Omental fat pad (tissue), 3 donors: ENCODE measurements at regions not wholly inside any gene's neighbourhood (a gene's known extent, or its start where the extent isn't known, plus 50 kb on each side); places are given as distances from the start of the nearest gene placed in this dataset.

Source experiments
- ATAC-seq: fragments of 150-250 bp; one replicate; pipeline ENCODE4 v1.9.1; 2016; ENCODE audit warnings: mild to moderate bottlenecking, moderate library complexity; ENCODE audit not compliant: low FRiP score
- DNase-seq: peaks from one replicate; pipeline ENCODE4 v3.0.0-alpha.2; 2019; ENCODE audit warnings: low spot score
- CTCF ChIP-seq, 3 donors: fragments of 450-650 bp; IDR thresholded peaks; one replicate each; pipeline ENCODE4 v1.5.1; 2016 to 2017; ENCODE audit warnings: antibody characterized with exemption in 3 of 3, mild to moderate bottlenecking in 3 of 3, moderate library complexity in 2 of 3

- no peak for ATAC-seq
- TF ChIP-seq CTCF (IDR thresholded peaks at IDR 0.05), result no peak
- DNase-seq, result no peak
Measured at GRCh38 chr3:64803469-64803868, 115.7 kb upstream of the ADAMTS9 start.

GRCh38 chr3:64802460-64802859, 114.7 kb upstream of the ADAMTS9 start:
- no peak for DNase-seq
- no peak for ATAC-seq
- TF ChIP-seq CTCF (IDR thresholded peaks at IDR 0.05), result no peak

GRCh38 chr3:64801856-64802255, 114.1 kb upstream of the ADAMTS9 start:
- ATAC-seq (no peak), DNase-seq (no peak)
- no peak for TF ChIP-seq CTCF (IDR thresholded peaks at IDR 0.05)

GRCh38 chr3:64799606-64800005, 111.8 kb upstream of the ADAMTS9 start:
- no peak for TF ChIP-seq CTCF (IDR thresholded peaks at IDR 0.05)
- ATAC-seq, result no peak
- DNase-seq, result no peak

GRCh38 chr3:64798316-64798715, 110.5 kb upstream of the ADAMTS9 start:
- ATAC-seq (no peak), DNase-seq (no peak)
- no peak for TF ChIP-seq CTCF (IDR thresholded peaks at IDR 0.05)

- TF ChIP-seq CTCF (IDR thresholded peaks at IDR 0.05), result no peak
- ATAC-seq (no peak), DNase-seq (no peak)
Measured at GRCh38 chr3:64796607-64797399, 109.0 kb upstream of the ADAMTS9 start.

GRCh38 chr3:64792445-64792844, 104.6 kb upstream of the ADAMTS9 start:
- DNase-seq (no peak), ATAC-seq (peak; percentile 73)

More at GRCh38 chr3:64792445-64792844, 104.6 kb upstream of the ADAMTS9 start:
- TF ChIP-seq CTCF (IDR thresholded peaks at IDR 0.05), result no peak
